ENCODE measurements at regions not wholly inside any gene's neighbourhood (a gene's known extent, or its start where the extent isn't known, plus 50 kb on each side); places are given as distances from the start of the nearest gene placed in this dataset.

DNA sequence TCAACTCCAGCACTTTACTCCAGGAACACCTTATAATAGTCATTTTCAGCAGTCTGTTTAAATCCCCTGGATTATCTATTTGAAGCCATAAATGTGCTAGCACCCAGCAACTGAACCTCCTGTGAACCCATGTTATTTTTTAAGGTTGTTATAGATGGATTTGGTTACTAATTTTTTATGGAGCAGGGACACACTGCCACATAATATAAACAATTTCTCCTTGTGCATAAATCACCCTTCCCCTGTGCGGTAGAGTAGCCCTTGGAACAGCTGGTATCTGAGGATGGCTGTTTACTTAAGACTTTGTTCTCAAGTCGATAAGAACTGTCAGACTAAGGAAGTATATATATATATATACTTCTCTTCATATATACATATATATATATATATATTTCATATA lies 367.4 kb downstream of the EPHA4 start:
- intact Hi-C loops (cut with DNase I): no loop called here
- Histone ChIP-seq H3K27ac (no peak overlapping the region), H3K4me1 (no peaks in the 10 kb centered on the region), H3K27me3 (peaks cover 0 to 3% (median 0%) of the 10 kb centered on the region in 4 donors), H3K9me3 (no peaks in the 10 kb centered on the region), H3K4me3 (no peak overlapping the region), H3K36me3 (no peaks in the 10 kb centered on the region)
- DNase-seq: no peak
- TF ChIP-seq CTCF (IDR thresholded peaks at IDR 0.05) (no peak), POLR2A (IDR thresholded peaks at IDR 0.05) (no peak)
- WGBS, 2 donors: 41% methylated on average over 2 of the region's 2 CpGs

DNA sequence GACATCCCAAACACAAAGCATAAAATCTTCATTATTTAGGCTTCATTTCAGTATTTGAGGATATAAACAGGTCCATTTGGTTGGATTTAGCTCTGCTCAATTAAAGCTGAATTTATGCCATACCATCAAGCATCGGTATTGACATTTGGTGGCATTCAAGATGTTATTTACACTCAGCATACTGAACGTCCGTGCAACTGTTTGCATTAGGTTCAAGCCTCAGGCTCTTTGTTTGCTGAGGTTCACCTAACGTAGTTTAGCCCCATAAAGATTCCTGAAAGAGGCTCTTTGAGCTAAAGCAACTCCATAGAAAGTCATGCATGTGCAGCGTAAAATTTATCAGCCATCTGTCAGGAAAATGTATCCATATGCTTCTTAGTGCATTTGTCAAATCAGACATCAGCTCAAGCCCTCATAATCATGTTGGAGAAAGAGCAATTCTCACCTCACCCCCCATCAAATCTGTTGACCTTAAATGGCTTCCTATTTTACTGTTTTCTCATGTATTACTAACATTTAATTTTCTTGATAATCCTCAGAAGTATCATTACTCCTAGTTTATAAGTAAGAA lies 366.9 kb downstream of the EPHA4 start:
- Histone ChIP-seq H3K4me1 (no peaks in the 10 kb centered on the region), H3K36me3 (no peaks in the 10 kb centered on the region), H3K4me3 (no peak overlapping the region), H3K9me3 (no peaks in the 10 kb centered on the region), H3K27ac (no peak overlapping the region), H3K27me3 (peaks cover 0 to 3% (median 0%) of the 10 kb centered on the region in 4 donors)
- TF ChIP-seq CTCF (IDR thresholded peaks at IDR 0.05): no peak
- no peak for TF ChIP-seq POLR2A (IDR thresholded peaks at IDR 0.05)
- 45 to 57% methylated on average over 5 of the region's 5 CpGs for WGBS, 2 donors
- intact Hi-C loops (cut with DNase I): no loop called here
- no peak for DNase-seq

GRCh38 chr2:221210686-221211085 lies 361.4 kb downstream of the EPHA4 start:
- DNase-seq: no peak
- Histone ChIP-seq H3K4me3 (no peak overlapping the region), H3K4me1 (no peaks in the 10 kb centered on the region), H3K27me3 (peaks cover 0 to 3% (median 0%) of the 10 kb centered on the region in 4 donors), H3K9me3 (no peaks in the 10 kb centered on the region), H3K27ac (no peak overlapping the region), H3K36me3 (no peaks in the 10 kb centered on the region)
- TF ChIP-seq CTCF (IDR thresholded peaks at IDR 0.05) (no peak), POLR2A (IDR thresholded peaks at IDR 0.05) (no peak)
- 60 to 73% methylated on average over 2 of the region's 2 CpGs for WGBS, 2 donors
- intact Hi-C loops (cut with DNase I): no loop called here

DNA sequence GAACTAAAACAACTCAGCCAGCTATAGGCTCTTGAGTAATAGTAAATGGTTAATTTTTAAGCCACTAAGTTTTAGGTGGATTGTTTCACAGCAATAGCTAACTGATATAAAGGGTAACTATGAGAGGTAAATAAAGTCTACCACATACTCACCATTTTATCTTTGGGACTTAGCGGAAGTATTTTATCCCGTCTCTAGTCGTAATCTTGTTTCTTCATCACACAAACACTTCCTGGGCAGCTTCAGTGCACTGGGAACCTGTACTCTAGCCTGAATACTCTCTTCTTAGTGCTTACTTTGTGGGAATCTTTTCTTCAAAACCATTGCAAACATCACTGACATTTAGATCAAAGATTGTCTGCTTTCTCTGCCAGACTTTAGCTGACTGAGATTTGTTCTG lies 360.5 kb downstream of the EPHA4 start:
- 92 to 95% methylated on average over 3 of the region's 3 CpGs for WGBS, 2 donors
- intact Hi-C loops (cut with DNase I): no loop called here
- Histone ChIP-seq H3K27ac (no peak overlapping the region), H3K4me3 (no peak overlapping the region), H3K36me3 (no peaks in the 10 kb centered on the region), H3K4me1 (no peaks in the 10 kb centered on the region), H3K27me3 (peaks cover 0 to 3% (median 0%) of the 10 kb centered on the region in 4 donors), H3K9me3 (no peaks in the 10 kb centered on the region)
- no peak for TF ChIP-seq POLR2A (IDR thresholded peaks at IDR 0.05)
- no peak for TF ChIP-seq CTCF (IDR thresholded peaks at IDR 0.05)
- no peak for DNase-seq

DNA sequence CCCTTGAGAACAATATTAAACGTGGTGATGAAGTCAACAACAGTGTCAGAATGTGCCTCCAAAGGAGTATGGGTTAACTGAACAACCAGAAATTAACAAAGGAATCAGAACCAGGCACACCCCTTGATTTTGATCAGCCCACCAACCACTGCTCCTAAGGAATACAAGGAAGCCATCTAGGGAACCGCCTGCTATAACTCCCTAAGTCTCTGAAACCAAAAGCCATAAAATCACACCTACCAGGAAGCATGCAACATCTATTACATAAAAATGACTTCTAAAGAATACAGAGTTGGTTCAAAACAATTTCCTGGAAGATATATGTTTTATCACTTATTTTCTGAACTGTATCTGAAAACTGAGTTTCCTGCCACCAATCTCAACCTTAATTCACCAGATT lies 360.0 kb downstream of the EPHA4 start:
- no peaks in the 10 kb centered on the region for H3K4me1 ChIP-seq
- WGBS, 2 donors: 73 to 77% methylated on average over 2 of the region's 2 CpGs
- no peak overlapping the region for H3K4me3 ChIP-seq
- no peak for DNase-seq
- H3K36me3 ChIP-seq: no peaks in the 10 kb centered on the region
- intact Hi-C loops (cut with DNase I): no loop called here
- TF ChIP-seq POLR2A (IDR thresholded peaks at IDR 0.05) (no peak), CTCF (IDR thresholded peaks at IDR 0.05) (no peak)
- H3K27ac ChIP-seq: no peak overlapping the region
- no peaks in the 10 kb centered on the region for H3K9me3 ChIP-seq
- H3K27me3 ChIP-seq: peaks cover 0 to 3% (median 0%) of the 10 kb centered on the region in 4 donors
